ENCODE measurements at regions not wholly inside any gene's neighbourhood (a gene's known extent, or its start where the extent isn't known, plus 50 kb on each side); places are given as distances from the start of the nearest gene placed in this dataset.

GRCh38 chr4:117001077-117001476, 84.3 kb downstream of the TRAM1L1 start:
- no peak for TF ChIP-seq POLR2AphosphoS5 (IDR thresholded peaks at IDR 0.05; ENCODE audit: low read depth, low read length)
- no peak for TF ChIP-seq SPI1 (IDR thresholded peaks at IDR 0.05; ENCODE audit: low read depth, low read length)
- TF ChIP-seq POLR2A (IDR thresholded peaks at IDR 0.05; ENCODE audit: low read depth, low read length) = no peak
- TF ChIP-seq PAX5 (IDR thresholded peaks at IDR 0.05; ENCODE audit: insufficient read depth, low read length, severe bottlenecking) = peak; percentile 63
- no peak for TF ChIP-seq POU2F2 (IDR thresholded peaks at IDR 0.05; ENCODE audit: low read depth, low read length)
- TF ChIP-seq TAF1 (IDR thresholded peaks at IDR 0.05; ENCODE audit: low read depth, low read length) = no peak

Data from GM12891 (cell line).